ENCODE measurements at regions not wholly inside any gene's neighbourhood (a gene's known extent, or its start where the extent isn't known, plus 50 kb on each side); places are given as distances from the start of the nearest gene placed in this dataset.

DNA sequence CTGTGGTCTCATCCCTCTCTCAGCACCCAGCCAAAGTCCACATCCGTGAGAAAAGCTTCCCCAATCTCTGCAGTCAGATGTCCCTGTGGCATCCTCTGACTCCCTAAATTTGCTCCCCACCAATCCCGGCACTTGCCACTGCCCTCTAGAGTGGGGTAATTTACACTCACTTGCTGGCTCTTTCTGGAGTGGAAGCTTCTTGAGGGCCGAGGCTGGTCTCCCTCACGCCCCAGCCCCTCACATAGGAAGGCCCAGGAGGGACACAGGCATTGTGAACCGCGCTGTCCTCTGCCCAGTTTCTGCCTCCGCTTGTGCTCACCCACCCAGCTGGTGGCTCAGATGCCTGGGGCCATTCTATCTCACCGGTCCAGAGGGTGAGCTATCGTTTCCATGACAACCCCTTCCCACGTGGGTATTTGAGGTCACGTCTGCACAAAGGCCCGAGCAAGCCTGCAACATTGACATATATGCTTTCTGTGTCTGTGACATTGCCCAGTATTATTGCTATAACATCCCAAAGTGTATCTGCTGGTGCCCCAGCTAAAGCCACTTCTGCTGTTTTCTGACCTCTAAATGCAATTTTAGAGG is 97.3 kb upstream of the CTBP2 start:
- TF ChIP-seq CEBPB (IDR thresholded peaks at IDR 0.05): no peak
- TF ChIP-seq, protein P1, sequence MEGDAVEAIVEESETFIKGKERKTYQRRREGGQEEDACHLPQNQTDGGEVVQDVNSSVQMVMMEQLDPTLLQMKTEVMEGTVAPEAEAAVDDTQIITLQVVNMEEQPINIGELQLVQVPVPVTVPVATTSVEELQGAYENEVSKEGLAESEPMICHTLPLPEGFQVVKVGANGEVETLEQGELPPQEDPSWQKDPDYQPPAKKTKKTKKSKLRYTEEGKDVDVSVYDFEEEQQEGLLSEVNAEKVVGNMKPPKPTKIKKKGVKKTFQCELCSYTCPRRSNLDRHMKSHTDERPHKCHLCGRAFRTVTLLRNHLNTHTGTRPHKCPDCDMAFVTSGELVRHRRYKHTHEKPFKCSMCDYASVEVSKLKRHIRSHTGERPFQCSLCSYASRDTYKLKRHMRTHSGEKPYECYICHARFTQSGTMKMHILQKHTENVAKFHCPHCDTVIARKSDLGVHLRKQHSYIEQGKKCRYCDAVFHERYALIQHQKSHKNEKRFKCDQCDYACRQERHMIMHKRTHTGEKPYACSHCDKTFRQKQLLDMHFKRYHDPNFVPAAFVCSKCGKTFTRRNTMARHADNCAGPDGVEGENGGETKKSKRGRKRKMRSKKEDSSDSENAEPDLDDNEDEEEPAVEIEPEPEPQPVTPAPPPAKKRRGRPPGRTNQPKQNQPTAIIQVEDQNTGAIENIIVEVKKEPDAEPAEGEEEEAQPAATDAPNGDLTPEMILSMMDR (IDR thresholded peaks at IDR 0.05): no peak
- no peak for TF ChIP-seq JUN (IDR thresholded peaks at IDR 0.05)
- no peak for TF ChIP-seq MAFK (IDR thresholded peaks at IDR 0.05; ENCODE audit: partially characterized antibody)
- TF ChIP-seq, protein P2, sequence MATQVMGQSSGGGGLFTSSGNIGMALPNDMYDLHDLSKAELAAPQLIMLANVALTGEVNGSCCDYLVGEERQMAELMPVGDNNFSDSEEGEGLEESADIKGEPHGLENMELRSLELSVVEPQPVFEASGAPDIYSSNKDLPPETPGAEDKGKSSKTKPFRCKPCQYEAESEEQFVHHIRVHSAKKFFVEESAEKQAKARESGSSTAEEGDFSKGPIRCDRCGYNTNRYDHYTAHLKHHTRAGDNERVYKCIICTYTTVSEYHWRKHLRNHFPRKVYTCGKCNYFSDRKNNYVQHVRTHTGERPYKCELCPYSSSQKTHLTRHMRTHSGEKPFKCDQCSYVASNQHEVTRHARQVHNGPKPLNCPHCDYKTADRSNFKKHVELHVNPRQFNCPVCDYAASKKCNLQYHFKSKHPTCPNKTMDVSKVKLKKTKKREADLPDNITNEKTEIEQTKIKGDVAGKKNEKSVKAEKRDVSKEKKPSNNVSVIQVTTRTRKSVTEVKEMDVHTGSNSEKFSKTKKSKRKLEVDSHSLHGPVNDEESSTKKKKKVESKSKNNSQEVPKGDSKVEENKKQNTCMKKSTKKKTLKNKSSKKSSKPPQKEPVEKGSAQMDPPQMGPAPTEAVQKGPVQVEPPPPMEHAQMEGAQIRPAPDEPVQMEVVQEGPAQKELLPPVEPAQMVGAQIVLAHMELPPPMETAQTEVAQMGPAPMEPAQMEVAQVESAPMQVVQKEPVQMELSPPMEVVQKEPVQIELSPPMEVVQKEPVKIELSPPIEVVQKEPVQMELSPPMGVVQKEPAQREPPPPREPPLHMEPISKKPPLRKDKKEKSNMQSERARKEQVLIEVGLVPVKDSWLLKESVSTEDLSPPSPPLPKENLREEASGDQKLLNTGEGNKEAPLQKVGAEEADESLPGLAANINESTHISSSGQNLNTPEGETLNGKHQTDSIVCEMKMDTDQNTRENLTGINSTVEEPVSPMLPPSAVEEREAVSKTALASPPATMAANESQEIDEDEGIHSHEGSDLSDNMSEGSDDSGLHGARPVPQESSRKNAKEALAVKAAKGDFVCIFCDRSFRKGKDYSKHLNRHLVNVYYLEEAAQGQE (IDR thresholded peaks at IDR 0.05): no peak
- no peak for TF ChIP-seq EP300 (IDR thresholded peaks at IDR 0.05)
- TF ChIP-seq RFX5 (IDR thresholded peaks at IDR 0.05): no peak
- TF ChIP-seq, protein P3, sequence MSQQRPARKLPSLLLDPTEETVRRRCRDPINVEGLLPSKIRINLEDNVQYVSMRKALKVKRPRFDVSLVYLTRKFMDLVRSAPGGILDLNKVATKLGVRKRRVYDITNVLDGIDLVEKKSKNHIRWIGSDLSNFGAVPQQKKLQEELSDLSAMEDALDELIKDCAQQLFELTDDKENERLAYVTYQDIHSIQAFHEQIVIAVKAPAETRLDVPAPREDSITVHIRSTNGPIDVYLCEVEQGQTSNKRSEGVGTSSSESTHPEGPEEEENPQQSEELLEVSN (IDR thresholded peaks at IDR 0.05; ENCODE audit: borderline replicate concordance, low read depth): no peak
- no peak for TF ChIP-seq EHMT2 (IDR thresholded peaks at IDR 0.05; ENCODE audit: low read depth)

Measured in A549 (cell line).